Right atrium auricular region (tissue), 2 donors: ENCODE measurements at regions not wholly inside any gene's neighbourhood (a gene's known extent, or its start where the extent isn't known, plus 50 kb on each side); places are given as distances from the start of the nearest gene placed in this dataset.

Experiments used
- DNase-seq: peaks from one replicate; pipeline ENCODE4 v3.0.0-alpha.2; 2019; ENCODE audit warnings: low spot score
- H3K27ac ChIP-seq, 2 donors: fragments of 200-600 bp; sonication (generic); 1 replicate in 1 of 2; 2 replicates in 1 of 2; pipeline ENCODE4 v1.5.1; 2016 to 2019
- H3K27me3 ChIP-seq, 2 donors: fragments of 200-600 bp; sonication (generic); one replicate each; pipeline versions ENCODE4 v1.5.1 to v1.6.0; 2017 to 2019
- H3K36me3 ChIP-seq: fragments of 200-600 bp; sonication (generic); one replicate; pipeline ENCODE4 v1.5.1; 2016
- H3K4me1 ChIP-seq, 2 donors: fragments of 200-600 bp; sonication (generic); one replicate each; pipeline versions ENCODE4 v1.5.1 to v1.6.0; 2017 to 2019
- H3K4me3 ChIP-seq, 2 donors: fragments of 200-600 bp; sonication (generic); 1 replicate in 1 of 2; 2 replicates in 1 of 2; pipeline ENCODE4 v1.5.1; 2017 to 2019; ENCODE audit warnings: mild to moderate bottlenecking in 1 of 2, moderate library complexity in 1 of 2
- H3K9me3 ChIP-seq, 2 donors: fragments of 200-600 bp; sonication (generic); one replicate each; pipeline ENCODE4 v1.5.1; 2019
- TF ChIP-seq, protein P1 (sequence below), 2 donors: fragments of 200-600 bp; sonication (generic); IDR thresholded peaks; one replicate each; pipeline ENCODE4 v1.5.1; 2019; ENCODE audit warnings: antibody characterized with exemption in 2 of 2

DNA sequence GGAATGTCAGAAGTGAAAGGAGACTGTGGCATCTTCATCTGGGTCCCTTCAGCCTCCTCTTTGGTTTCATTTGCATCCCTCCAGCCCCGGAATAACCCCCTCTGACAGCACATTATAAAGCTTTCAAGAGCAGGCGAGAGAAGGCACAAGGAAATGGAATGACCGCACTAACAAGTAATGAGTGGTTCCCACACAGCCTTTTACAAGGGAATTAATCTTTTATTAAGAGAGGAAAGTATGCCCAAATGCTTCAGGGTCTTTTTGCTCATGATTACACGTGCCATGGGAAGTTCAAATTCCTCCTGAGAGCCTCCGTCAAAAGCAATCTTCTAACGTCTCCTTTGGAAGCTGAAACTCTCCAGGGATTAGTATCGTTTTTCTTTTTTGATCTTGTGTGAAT lies 347.0 kb downstream of the BTBD3 start:
- TF ChIP-seq, protein P1, sequence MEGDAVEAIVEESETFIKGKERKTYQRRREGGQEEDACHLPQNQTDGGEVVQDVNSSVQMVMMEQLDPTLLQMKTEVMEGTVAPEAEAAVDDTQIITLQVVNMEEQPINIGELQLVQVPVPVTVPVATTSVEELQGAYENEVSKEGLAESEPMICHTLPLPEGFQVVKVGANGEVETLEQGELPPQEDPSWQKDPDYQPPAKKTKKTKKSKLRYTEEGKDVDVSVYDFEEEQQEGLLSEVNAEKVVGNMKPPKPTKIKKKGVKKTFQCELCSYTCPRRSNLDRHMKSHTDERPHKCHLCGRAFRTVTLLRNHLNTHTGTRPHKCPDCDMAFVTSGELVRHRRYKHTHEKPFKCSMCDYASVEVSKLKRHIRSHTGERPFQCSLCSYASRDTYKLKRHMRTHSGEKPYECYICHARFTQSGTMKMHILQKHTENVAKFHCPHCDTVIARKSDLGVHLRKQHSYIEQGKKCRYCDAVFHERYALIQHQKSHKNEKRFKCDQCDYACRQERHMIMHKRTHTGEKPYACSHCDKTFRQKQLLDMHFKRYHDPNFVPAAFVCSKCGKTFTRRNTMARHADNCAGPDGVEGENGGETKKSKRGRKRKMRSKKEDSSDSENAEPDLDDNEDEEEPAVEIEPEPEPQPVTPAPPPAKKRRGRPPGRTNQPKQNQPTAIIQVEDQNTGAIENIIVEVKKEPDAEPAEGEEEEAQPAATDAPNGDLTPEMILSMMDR (IDR thresholded peaks at IDR 0.05) = no peak
- no peak overlapping the region for H3K4me3 ChIP-seq
- no peaks in the 10 kb centered on the region for H3K36me3 ChIP-seq
- no peaks in the 10 kb centered on the region for H3K27me3 ChIP-seq
- H3K27ac ChIP-seq = no peak overlapping the region
- H3K9me3 ChIP-seq = no peaks in the 10 kb centered on the region
- no peaks in the 10 kb centered on the region for H3K4me1 ChIP-seq
- no peak for DNase-seq

DNA sequence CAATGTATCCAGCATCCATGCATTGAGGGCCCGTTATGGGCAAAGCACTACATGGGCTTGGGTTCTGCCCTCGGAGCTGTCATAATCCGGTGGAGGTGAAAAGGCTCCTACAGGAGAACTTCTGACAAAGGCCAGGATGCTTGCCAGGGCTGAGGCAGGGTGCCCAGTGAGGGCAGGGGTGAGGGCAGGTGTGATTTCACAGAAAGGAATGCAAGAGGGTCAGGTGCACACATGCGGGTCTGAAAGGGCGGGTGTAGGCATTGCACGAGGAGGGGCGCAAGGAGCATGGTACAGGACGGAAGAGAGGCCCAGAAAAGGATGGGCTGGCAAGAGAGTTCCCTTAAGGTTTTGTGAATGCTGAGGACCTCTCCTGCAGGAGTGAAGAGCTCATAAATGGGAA lies 348.0 kb downstream of the BTBD3 start:
- Histone ChIP-seq H3K27me3 (no peaks in the 10 kb centered on the region), H3K4me1 (no peaks in the 10 kb centered on the region), H3K4me3 (no peak overlapping the region), H3K27ac (no peak overlapping the region), H3K36me3 (no peaks in the 10 kb centered on the region), H3K9me3 (no peaks in the 10 kb centered on the region)
- TF ChIP-seq, protein P1 (IDR thresholded peaks at IDR 0.05) = no peak
- no peak for DNase-seq

DNA sequence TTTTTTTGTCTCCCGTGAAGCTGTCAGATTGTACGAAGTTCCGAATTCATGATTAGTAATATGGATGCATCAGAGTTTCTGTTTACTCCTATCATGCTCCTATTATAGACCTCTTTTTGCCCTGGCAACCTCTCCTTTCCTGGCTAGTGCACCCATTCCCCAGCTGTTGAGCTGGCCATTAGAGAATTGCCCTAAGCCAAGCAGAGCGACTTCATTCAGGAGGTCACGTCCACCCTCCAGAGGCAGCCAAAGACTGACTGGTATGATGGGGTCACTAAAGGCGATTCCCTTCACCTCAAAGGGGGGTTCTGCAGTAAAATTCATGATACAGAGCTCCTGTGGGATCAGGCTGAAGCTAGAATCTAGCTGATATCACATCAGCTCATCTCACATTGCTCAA lies 351.9 kb downstream of the BTBD3 start:
- H3K27ac ChIP-seq = no peak overlapping the region
- no peaks in the 10 kb centered on the region for H3K27me3 ChIP-seq
- H3K36me3 ChIP-seq = no peaks in the 10 kb centered on the region
- TF ChIP-seq, protein P1 (IDR thresholded peaks at IDR 0.05) = no peak
- no peak for DNase-seq
- no peaks in the 10 kb centered on the region for H3K4me1 ChIP-seq
- H3K4me3 ChIP-seq = no peak overlapping the region
- H3K9me3 ChIP-seq = no peaks in the 10 kb centered on the region

DNA sequence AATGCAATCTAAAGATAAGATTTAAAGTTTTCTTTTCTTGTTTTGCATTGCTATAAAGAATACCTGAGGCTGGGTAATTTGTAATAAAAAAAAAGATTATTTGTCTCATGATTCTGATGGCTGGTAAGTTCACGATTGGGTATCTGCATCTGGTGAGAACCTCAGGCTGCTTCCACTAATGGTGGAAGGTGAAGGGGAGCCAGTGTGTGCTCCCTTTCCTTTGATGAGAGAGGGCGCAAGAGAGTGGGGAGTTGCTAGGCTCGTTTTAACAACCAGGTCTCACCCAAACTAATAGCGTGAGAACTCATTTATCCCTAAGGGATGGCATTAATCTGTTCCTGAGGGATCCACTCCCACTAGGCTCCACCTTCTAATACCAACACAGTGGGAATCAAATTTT lies 353.2 kb downstream of the BTBD3 start:
- Histone ChIP-seq H3K9me3 (no peaks in the 10 kb centered on the region), H3K27me3 (no peaks in the 10 kb centered on the region), H3K4me3 (no peak overlapping the region), H3K4me1 (no peaks in the 10 kb centered on the region), H3K27ac (no peak overlapping the region), H3K36me3 (no peaks in the 10 kb centered on the region)
- TF ChIP-seq, protein P1 (IDR thresholded peaks at IDR 0.05) = no peak
- DNase-seq = no peak

DNA sequence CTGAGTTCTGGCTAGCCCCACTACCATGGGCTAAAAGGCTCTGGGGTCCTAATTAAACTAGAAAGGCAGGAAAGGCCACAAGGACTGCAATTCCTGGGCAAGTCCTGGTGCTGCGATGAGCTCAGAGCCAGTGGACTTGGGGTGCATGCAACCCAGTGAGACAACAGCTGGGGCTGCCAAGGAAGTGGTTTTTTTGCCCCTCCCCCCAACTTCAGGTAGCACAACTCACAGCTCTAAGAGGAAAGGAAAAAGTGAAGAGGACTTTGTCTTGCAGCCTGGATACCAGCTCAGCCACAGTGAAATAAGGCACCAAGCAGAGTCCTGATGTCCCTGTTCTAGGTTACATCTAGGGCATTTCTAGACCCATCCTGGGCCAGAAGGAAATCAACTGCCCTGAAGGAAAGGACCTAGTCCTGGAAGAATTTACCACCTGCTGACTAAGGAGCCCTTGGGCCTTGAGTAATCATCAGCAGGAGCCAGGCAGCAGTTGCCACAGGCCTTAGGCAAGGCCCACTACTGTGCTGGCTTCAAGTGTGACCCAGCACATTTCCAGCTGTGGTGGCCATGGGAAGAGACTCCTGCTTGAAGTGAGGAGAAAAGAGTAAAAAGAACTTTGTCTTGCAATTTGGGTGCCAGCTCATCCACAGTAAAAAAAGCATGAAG lies 358.4 kb downstream of the BTBD3 start:
- no peak for DNase-seq
- Histone ChIP-seq H3K27me3 (no peaks in the 10 kb centered on the region), H3K27ac (no peak overlapping the region), H3K4me3 (no peak overlapping the region), H3K36me3 (no peaks in the 10 kb centered on the region), H3K4me1 (no peaks in the 10 kb centered on the region), H3K9me3 (no peaks in the 10 kb centered on the region)
- TF ChIP-seq, protein P1 (IDR thresholded peaks at IDR 0.05) = no peak

DNA sequence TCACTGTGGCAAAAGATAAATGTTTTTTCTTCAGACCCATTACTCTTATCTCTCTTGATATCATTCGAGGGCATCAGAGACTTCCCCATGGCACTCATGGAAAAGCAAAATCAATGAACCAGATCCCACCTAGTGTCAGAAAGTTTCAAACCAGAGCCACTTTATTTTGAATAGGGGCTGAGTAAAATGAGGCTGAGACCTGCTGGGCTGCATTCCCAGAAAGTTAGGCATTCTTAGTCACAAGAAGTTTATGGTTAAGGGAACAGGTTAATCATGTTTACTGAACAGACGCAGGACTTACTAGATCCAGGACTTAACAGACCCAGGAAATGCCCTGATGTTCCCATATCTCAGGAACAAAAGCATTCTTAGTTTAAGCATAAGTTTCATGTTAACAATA lies 369.9 kb downstream of the BTBD3 start:
- Histone ChIP-seq H3K4me1 (no peaks in the 10 kb centered on the region), H3K9me3 (peaks cover 0 to 6% of the 10 kb centered on the region in 2 donors), H3K27ac (no peak overlapping the region), H3K27me3 (no peaks in the 10 kb centered on the region), H3K4me3 (no peak overlapping the region), H3K36me3 (no peaks in the 10 kb centered on the region)
- TF ChIP-seq, protein P1 (IDR thresholded peaks at IDR 0.05) = no peak
- no peak for DNase-seq
